H1 (cell line): ENCODE measurements at regions not wholly inside any gene's neighbourhood (a gene's known extent, or its start where the extent isn't known, plus 50 kb on each side); places are given as distances from the start of the nearest gene placed in this dataset.

ENCODE experiments used
- CTCF ChIA-PET: fragments of 300-600 bp; sonication (Branson Sonifier 250); formaldehyde crosslinking; loops from one replicate; lab custom pipeline; 2021; ENCODE audit not compliant: partially characterized antibody; lab: Charles Lee
- POLR2A ChIA-PET: fragments of 300-600 bp; sonication (Branson Sonifier 250); formaldehyde crosslinking; loops from one replicate; lab custom pipeline; 2021; ENCODE audit warnings: inconsistent platforms; ENCODE audit not compliant: partially characterized antibody; lab: Charles Lee
- DNase-seq, 2 experiments: peaks; one replicate each; pipeline versions ENCODE4 v3.0.0 to v3.0.0-alpha.2; 2010 to 2022; ENCODE audit warnings: low spot score in 2 of 2, low read depth in 1 of 2, mixed read lengths in 1 of 2
- FAIRE-seq: peaks from 2 replicates; lab custom pipeline; 2011; peaks lifted over from hg19 to GRCh38; lab: Jason Lieb, UNC
- H2AFZ ChIP-seq: 2 replicates; pipeline ENCODE4 v1.8.1; 2012; ENCODE audit warnings: low read length, inconsistent platforms
- H2AK5ac ChIP-seq: 2 replicates; pipeline ENCODE4 v1.6.1; 2013; ENCODE audit warnings: low read depth, low read length
- H2BK120ac ChIP-seq: replicated peaks from 2 replicates; pipeline ENCODE3; 2013; ENCODE audit warnings: low read depth, low read length, inconsistent platforms
- H2BK12ac ChIP-seq: 2 replicates; pipeline ENCODE4 v1.6.1; 2013; ENCODE audit warnings: low read depth, low read length
- H2BK15ac ChIP-seq: 2 replicates; pipeline ENCODE4 v1.6.1; 2013; ENCODE audit warnings: low read length
- H2BK20ac ChIP-seq: 2 replicates; pipeline ENCODE4 v1.6.1; 2013; ENCODE audit warnings: low read length
- H2BK5ac ChIP-seq: 2 replicates; pipeline ENCODE4 v1.6.1; 2013; ENCODE audit warnings: low read depth, low read length
- H3K14ac ChIP-seq: 2 replicates; pipeline ENCODE4 v1.6.1; 2013; ENCODE audit warnings: inconsistent platforms; ENCODE audit not compliant: insufficient read length
- H3K18ac ChIP-seq: 2 replicates; pipeline ENCODE4 v1.6.1; 2013; ENCODE audit warnings: low read length; ENCODE audit errors: extremely low read depth
- H3K23ac ChIP-seq: 2 replicates; pipeline ENCODE4 v1.6.1; 2013; ENCODE audit warnings: inconsistent platforms; ENCODE audit not compliant: insufficient read length
- H3K23me2 ChIP-seq: 2 replicates; pipeline ENCODE4 v1.6.1; 2013; ENCODE audit warnings: low read depth, low read length
- H3K27ac ChIP-seq: 2 replicates; pipeline ENCODE4 v1.6.1; 2011; ENCODE audit warnings: low read depth, low read length, inconsistent platforms
- H3K27me3 ChIP-seq, 4 experiments: replicated peaks in 1 of 4; 1 replicate in 1 of 4; 2 replicates in 3 of 4; pipeline versions ENCODE4 v1.6.1 to v1.8.1; 2011 to 2013; ENCODE audit warnings: low read length in 3 of 4, mild to moderate bottlenecking in 3 of 4, inconsistent platforms in 2 of 4, mixed read lengths in 2 of 4, moderate library complexity in 1 of 4; ENCODE audit not compliant: control insufficient read depth in 3 of 4, insufficient read depth in 3 of 4; ENCODE audit errors: extremely low read depth in 1 of 4
- H3K36me3 ChIP-seq, 4 experiments: 2 replicates each; pipeline versions ENCODE4 v1.6.1 to v1.8.1; 2011 to 2013; ENCODE audit warnings: mild to moderate bottlenecking in 4 of 4, low read length in 3 of 4, moderate library complexity in 2 of 4, control low read depth in 1 of 4, inconsistent platforms in 1 of 4; ENCODE audit not compliant: insufficient read depth in 4 of 4, control insufficient read depth in 2 of 4
- H3K4ac ChIP-seq: replicated peaks from 2 replicates; pipeline ENCODE3; 2013; ENCODE audit warnings: low read length, low read depth, mixed read lengths, inconsistent platforms; ENCODE audit not compliant: insufficient read length
- H3K4me1 ChIP-seq, 4 experiments: replicated peaks in 1 of 4; 1 replicate in 1 of 4; 2 replicates in 3 of 4; pipeline versions ENCODE4 v1.6.1 to v1.8.1; 2011 to 2013; ENCODE audit warnings: low read length in 3 of 4, inconsistent platforms in 2 of 4, mixed read lengths in 1 of 4; ENCODE audit not compliant: insufficient read depth in 4 of 4, control insufficient read depth in 3 of 4
- H3K4me2 ChIP-seq, 2 experiments: 2 replicates each; pipeline versions ENCODE4 v1.6.1 to v1.8.1; 2011 to 2013; ENCODE audit warnings: low read depth in 2 of 2, low read length in 2 of 2, control low read depth in 1 of 2, inconsistent platforms in 1 of 2, mild to moderate bottlenecking in 1 of 2; ENCODE audit not compliant: insufficient read depth in 1 of 2
- H3K4me3 ChIP-seq, 4 experiments: fragments of 200-600, 300-600 bp in 1 of 4; sonication (generic), shearing (Covaris generic), sonication (Bioruptor Twin) in 1 of 4; 2 replicates each; pipeline versions ENCODE4 v1.5.1 to v1.8.1; 2011 to 2016; ENCODE audit warnings: low read length in 4 of 4, low read depth in 3 of 4, control low read depth in 2 of 4, inconsistent platforms in 2 of 4, mild to moderate bottlenecking in 2 of 4, mixed read lengths in 1 of 4, moderate library complexity in 1 of 4; ENCODE audit not compliant: insufficient read depth in 2 of 4; ENCODE audit errors: extremely low read depth in 1 of 4
- H3K56ac ChIP-seq: replicated peaks from 2 replicates; pipeline ENCODE3; 2013; ENCODE audit warnings: low read depth, mild to moderate bottlenecking, mixed read lengths, low read length, inconsistent platforms; ENCODE audit not compliant: insufficient read length
- H3K79me1 ChIP-seq: 2 replicates; pipeline ENCODE4 v1.6.1; 2013; ENCODE audit warnings: low read depth, low read length, control low read depth
- H3K79me2 ChIP-seq, 2 experiments: 2 replicates each; pipeline versions ENCODE4 v1.6.1 to v1.8.1; 2012 to 2013; ENCODE audit warnings: low read length in 2 of 2, mild to moderate bottlenecking in 2 of 2, inconsistent platforms in 1 of 2; ENCODE audit not compliant: insufficient read depth in 2 of 2, control insufficient read depth in 1 of 2
- H3K9ac ChIP-seq, 4 experiments: replicated peaks in 1 of 4; 1 replicate in 1 of 4; 2 replicates in 3 of 4; pipeline versions ENCODE4 v1.6.1 to v1.8.1; 2011 to 2013; ENCODE audit warnings: low read depth in 3 of 4, low read length in 3 of 4, control low read depth in 2 of 4, mild to moderate bottlenecking in 2 of 4, moderate library complexity in 2 of 4, inconsistent platforms in 1 of 4; ENCODE audit errors: extremely low read depth in 1 of 4
- H3K9me3 ChIP-seq, 2 experiments: 2 replicates each; pipeline versions ENCODE4 v1.6.1 to v1.8.1; 2012 to 2013; ENCODE audit warnings: mild to moderate bottlenecking in 2 of 2, moderate library complexity in 2 of 2, control low read depth in 1 of 2, inconsistent platforms in 1 of 2, low read depth in 1 of 2, low read length in 1 of 2, mixed read lengths in 1 of 2; ENCODE audit not compliant: insufficient read depth in 2 of 2
- H4K20me1 ChIP-seq, 2 experiments: replicated peaks in 1 of 2; 2 replicates each; pipeline versions ENCODE3 to v1.8.1; 2011 to 2013; ENCODE audit warnings: inconsistent platforms in 2 of 2, low read length in 2 of 2, mild to moderate bottlenecking in 1 of 2; ENCODE audit not compliant: insufficient read depth in 2 of 2, control insufficient read depth in 1 of 2
- H4K5ac ChIP-seq: 2 replicates; pipeline ENCODE4 v1.6.1; 2013; ENCODE audit warnings: low read length, low read depth, mixed read lengths, inconsistent platforms; ENCODE audit not compliant: insufficient read length
- H4K8ac ChIP-seq: 2 replicates; pipeline ENCODE4 v1.8.0; 2013; ENCODE audit warnings: mild to moderate bottlenecking, moderate library complexity, low read length, inconsistent platforms; ENCODE audit not compliant: insufficient read depth; ENCODE audit errors: extremely low read depth
- H4K91ac ChIP-seq: replicated peaks from 2 replicates; pipeline ENCODE3; 2013; ENCODE audit warnings: low read length, mixed read lengths, inconsistent platforms; ENCODE audit not compliant: insufficient read length
- BRCA1 ChIP-seq: IDR thresholded peaks from 2 replicates; pipeline ENCODE4 v1.6.1; 2012; ENCODE audit warnings: low read depth, low read length, improper control_type of control experiment
- CEBPB ChIP-seq: IDR thresholded peaks from 2 replicates; pipeline ENCODE4 v1.6.1; 2012; ENCODE audit warnings: low read depth, low read length
- CHD1 ChIP-seq: IDR thresholded peaks from 2 replicates; pipeline ENCODE4 v1.6.1; 2012; ENCODE audit warnings: low read depth, low read length, improper control_type of control experiment
- HDAC2 ChIP-seq, 2 experiments: fragments of 300-600 bp in 1 of 2; sonication (generic) in 1 of 2; IDR thresholded peaks; 2 replicates each; pipeline ENCODE4 v1.6.1; 2011 to 2012; ENCODE audit warnings: low read depth in 2 of 2, low read length in 2 of 2, mild to moderate bottlenecking in 2 of 2, moderate library complexity in 2 of 2, borderline replicate concordance in 1 of 2, inconsistent platforms in 1 of 2
- JUND ChIP-seq: IDR thresholded peaks from 2 replicates; pipeline ENCODE4 v1.6.1; 2011; ENCODE audit warnings: mild to moderate bottlenecking, improper control_type of control experiment, low read length
- KDM1A ChIP-seq: fragments of 200-600, 300-600 bp; sonication (generic); IDR thresholded peaks from 2 replicates; pipeline ENCODE4 v1.7.1; 2016; ENCODE audit warnings: mild to moderate bottlenecking, low read length, borderline replicate concordance
- POLR2A ChIP-seq, 2 experiments: IDR thresholded peaks; 1 replicate in 1 of 2; 2 replicates in 1 of 2; pipeline ENCODE4 v1.6.1; 2011; ENCODE audit warnings: low read depth in 2 of 2, low read length in 2 of 2, mild to moderate bottlenecking in 2 of 2; ENCODE audit errors: control extremely low read depth in 1 of 2
- RBBP5 ChIP-seq: IDR thresholded peaks from 2 replicates; pipeline ENCODE4 v1.7.1; 2012; ENCODE audit warnings: low read depth, mild to moderate bottlenecking, inconsistent platforms, low read length, moderate library complexity, borderline replicate concordance
- SIN3A ChIP-seq, 2 experiments: IDR thresholded peaks in 1 of 2; conservative IDR thresholded peaks in 1 of 2; 2 replicates each; pipeline ENCODE4 v1.6.1; 2011 to 2012; ENCODE audit warnings: low read length in 2 of 2, improper control_type of control experiment in 1 of 2, low read depth in 1 of 2, mild to moderate bottlenecking in 1 of 2
- SIRT6 ChIP-seq: IDR thresholded peaks from one replicate; pipeline ENCODE4 v1.7.1; 2012; ENCODE audit warnings: low read length, inconsistent platforms
- WGBS, 2 experiments: shearing (Covaris generic) in 1 of 2; methylation state at CpG; one replicate each; pipeline versions ENCODE4 v1.1.6 to v1.1.7; 2013 to 2015; ENCODE audit warnings: low lambda C conversion rate in 2 of 2, mixed read lengths in 2 of 2, inconsistent platforms in 1 of 2, low coverage in 1 of 2, missing lambda C conversion rate in 1 of 2; ENCODE audit not compliant: insufficient replicate concordance in 2 of 2, insufficient coverage in 1 of 2, insufficient read length in 1 of 2; ENCODE audit errors: extremely low coverage in 1 of 2, missing lambda C conversion rate in 1 of 2; 5-methylcytosine and 5-hydroxymethylcytosine counted together
- TF ChIP-seq, protein P1 (sequence below): IDR thresholded peaks from 2 replicates; pipeline ENCODE4 v1.6.1; 2011; ENCODE audit warnings: low read length, improper control_type of control experiment

DNA sequence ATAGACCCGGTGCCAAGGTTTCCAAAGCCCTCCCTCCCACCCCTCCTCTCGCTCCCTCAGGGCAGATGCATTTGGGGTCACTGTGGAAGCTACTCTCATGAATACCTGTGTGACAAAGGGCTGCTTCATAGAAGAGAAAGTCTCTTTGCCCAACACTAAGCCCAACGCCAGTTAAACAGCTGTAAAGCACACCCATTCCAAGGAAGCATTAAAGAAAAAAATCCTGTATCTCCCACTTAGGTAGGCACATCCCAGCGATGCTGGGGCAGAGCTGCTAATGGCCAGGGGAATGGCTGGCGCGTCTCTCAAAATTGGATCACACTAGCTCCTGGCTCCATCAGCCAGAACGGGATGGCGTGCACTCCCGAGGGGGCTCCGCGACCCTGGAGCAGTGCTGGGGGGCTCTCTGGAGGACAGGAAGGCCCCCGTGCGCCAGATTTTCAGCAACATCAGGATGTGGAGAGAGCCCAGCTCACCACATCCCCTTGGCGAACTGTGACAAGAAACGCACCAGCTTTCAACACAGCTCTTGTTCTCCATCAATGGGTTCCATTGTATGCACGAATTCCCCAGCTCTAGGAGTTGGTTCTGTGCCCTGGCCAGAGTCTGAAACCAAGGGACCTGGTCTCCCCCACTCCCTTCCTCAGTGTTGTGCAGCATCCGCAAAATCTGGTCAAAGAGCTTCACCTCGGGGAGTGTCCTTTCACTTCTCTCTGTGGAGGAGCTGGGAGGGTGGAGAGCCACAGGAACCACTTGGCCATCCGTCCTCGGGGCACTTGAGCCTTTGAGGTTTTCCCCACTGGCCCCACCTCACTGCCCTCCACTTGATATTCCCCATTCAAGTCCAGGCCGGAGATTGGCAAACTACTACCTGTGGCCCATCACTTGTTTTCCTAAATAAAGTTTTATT is 74.1 kb downstream of the TFAP2C start:
- H2BK120ac ChIP-seq = no peak overlapping the region
- no peak overlapping the region for H2BK20ac ChIP-seq
- no peaks in the 10 kb centered on the region for H4K20me1 ChIP-seq
- ChIA-PET CTCF (interaction anchor here (0.7 to 1.2 kb wide), 4 partner anchors 14 to 225 kb away, joined by 3 to 5 read pairs (median 4); no protein-coding TSS in a partner anchor), POLR2A (interaction anchor here (1.6 kb wide), 2 partner anchors 9 to 13 kb away, joined by 4 read pairs; no protein-coding TSS in a partner anchor)
- no peak overlapping the region for H4K5ac ChIP-seq
- no peaks in the 10 kb centered on the region; a peak in 2 of 7 replicates for H3K4me1 ChIP-seq
- no peaks in the 10 kb centered on the region for H3K79me1 ChIP-seq
- H4K91ac ChIP-seq = no peak overlapping the region
- H3K23ac ChIP-seq = no peak overlapping the region
- no peak overlapping the region for H3K4me2 ChIP-seq
- H3K27me3 ChIP-seq = no peaks in the 10 kb centered on the region; a peak in 3 of 7 replicates
- H3K27ac ChIP-seq = no peak overlapping the region
- H3K79me2 ChIP-seq = no peaks in the 10 kb centered on the region
- DNase-seq = no peak
- H2BK5ac ChIP-seq = no peak overlapping the region
- no peak overlapping the region for H3K4me3 ChIP-seq
- FAIRE-seq = no peak
- H3K9ac ChIP-seq = no peak overlapping the region
- H2BK12ac ChIP-seq = 0 out of 2 replicates have a peak overlapping the region, but pooled peaks have one; percentile 3
- no peak overlapping the region for H2BK15ac ChIP-seq
- no peak overlapping the region for H3K4ac ChIP-seq
- no peak overlapping the region for H3K14ac ChIP-seq
- H4K8ac ChIP-seq = 0 out of 2 replicates have a peak overlapping the region, but pooled peaks have one; percentile 11
- 94% methylated on average over 19 of the region's 21 CpGs; no CpG with 5 or more reads in 1 of the 2 experiments for WGBS, 2 experiments
- no peaks in the 10 kb centered on the region for H3K23me2 ChIP-seq
- no peak overlapping the region for H2AK5ac ChIP-seq
- H3K18ac ChIP-seq = no peak overlapping the region
- H3K36me3 ChIP-seq = no peaks in the 10 kb centered on the region
- H2AFZ ChIP-seq = no peak overlapping the region
- H3K56ac ChIP-seq = no peak overlapping the region
- H3K9me3 ChIP-seq = no peaks in the 10 kb centered on the region
- TF ChIP-seq POLR2A (IDR thresholded peaks at IDR 0.05; ENCODE audit: control extremely low read depth in 1 of 2, low read depth in 2 of 2, low read length in 2 of 2) = no peak
- TF ChIP-seq SIN3A (conservative IDR thresholded peaks at IDR 0.05 in 1 of 2, IDR thresholded peaks at IDR 0.05 in 1 of 2; ENCODE audit: low read depth in 1 of 2, low read length in 2 of 2) = no peak
- no peak for TF ChIP-seq SIRT6
- TF ChIP-seq KDM1A = no peak
- no peak for TF ChIP-seq JUND
- TF ChIP-seq, protein P1, sequence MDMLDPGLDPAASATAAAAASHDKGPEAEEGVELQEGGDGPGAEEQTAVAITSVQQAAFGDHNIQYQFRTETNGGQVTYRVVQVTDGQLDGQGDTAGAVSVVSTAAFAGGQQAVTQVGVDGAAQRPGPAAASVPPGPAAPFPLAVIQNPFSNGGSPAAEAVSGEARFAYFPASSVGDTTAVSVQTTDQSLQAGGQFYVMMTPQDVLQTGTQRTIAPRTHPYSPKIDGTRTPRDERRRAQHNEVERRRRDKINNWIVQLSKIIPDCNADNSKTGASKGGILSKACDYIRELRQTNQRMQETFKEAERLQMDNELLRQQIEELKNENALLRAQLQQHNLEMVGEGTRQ = no peak
- no peak for TF ChIP-seq BRCA1
- TF ChIP-seq HDAC2 (IDR thresholded peaks at IDR 0.05; ENCODE audit: borderline replicate concordance in 1 of 2, low read depth in 2 of 2, low read length in 2 of 2) = no peak
- no peak for TF ChIP-seq RBBP5
- no peak for TF ChIP-seq CHD1
- TF ChIP-seq CEBPB = no peak
